MV-4-11 (cell line): ENCODE measurements at regions not wholly inside any gene's neighbourhood (a gene's known extent, or its start where the extent isn't known, plus 50 kb on each side); places are given as distances from the start of the nearest gene placed in this dataset.
"Not testable (repeated sequence)": the region's sequence is repeated elsewhere in the genome, so short reads cannot be mapped to it uniquely, and the experiment has no call there.

Experiments
- DNase-seq: peaks from one replicate; lab custom pipeline; 2025; lab: John Stamatoyannopoulos, UW

DNA sequence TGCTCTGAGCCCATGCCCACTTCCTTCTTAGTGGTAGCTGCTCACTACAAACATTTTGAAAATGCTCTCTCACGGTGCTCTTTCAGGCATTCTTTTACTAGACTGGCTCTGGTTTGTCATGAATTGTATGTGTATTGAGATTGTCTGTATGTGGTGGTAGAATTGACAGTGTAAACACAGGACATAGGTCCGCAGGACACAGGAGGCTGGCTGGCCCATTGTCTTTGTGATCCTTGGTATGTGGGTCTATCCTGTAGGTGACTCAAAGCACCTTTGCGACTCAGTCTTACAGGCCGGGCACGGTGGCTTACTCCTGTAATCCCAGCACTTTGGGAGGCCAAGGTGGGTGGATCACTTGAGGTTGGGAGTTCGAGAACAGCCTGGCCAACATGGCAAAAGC, 250.9 kb downstream of the C12orf75 start:
- DNase-seq, result no peak

DNA sequence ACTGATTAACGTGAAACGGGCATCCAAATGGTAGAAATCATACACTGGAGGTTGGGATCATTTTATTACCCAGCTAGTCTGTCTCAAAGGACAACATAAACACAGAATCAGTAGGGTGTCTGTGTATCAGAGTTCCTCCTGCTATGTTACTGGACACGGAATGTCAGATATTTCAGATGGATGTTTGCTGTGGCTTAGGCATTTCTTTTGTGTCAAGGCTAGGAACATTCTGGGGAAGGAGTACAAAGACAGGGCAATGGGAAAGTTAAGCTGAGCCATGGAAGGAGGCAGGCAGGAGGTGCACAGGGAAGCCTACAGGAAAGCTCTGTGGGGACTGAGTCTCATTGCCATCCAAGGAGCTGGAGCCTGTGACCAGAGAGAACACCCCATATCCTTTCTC, 254.6 kb downstream of the C12orf75 start:
- DNase-seq, result no peak

DNA sequence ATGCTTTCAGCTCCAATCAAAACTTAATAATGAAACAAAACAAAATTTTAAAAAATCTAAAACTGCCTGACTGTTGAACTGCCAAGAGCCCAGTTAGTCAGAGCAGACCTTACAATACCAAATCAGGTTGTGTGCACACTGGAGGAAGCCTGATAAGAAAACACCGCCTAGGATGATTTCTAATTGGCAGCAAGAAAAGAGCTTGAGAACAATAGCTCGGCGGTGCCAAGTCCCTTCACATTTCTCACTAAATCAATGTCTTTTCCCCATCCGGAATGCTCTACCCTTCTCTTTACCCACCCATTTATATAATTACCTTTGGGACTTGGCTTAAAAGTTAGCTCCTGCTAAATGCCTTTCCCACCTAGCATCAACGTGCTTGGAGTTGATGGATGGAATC, 256.7 kb downstream of the C12orf75 start:
- DNase-seq, result no peak

DNA sequence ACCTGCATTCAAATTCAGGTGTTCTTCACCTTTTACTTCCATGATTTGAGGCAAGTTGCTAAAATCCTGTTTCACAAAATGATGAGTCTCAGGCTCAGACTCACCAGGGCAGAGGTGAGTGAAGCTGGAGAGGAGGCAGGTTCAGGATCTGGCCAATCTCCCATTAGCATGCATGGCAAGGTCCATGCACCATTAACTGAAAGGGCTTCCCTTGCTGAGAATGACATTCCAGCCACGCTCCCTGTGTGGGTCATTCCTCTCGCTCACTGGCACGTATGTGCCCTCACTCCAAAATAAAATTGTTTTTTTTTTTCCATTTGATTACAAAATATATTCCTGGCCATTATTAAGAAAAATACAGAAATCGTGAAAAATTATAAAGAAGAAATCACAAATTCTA, 257.6 kb downstream of the C12orf75 start:
- no peak for DNase-seq

DNA sequence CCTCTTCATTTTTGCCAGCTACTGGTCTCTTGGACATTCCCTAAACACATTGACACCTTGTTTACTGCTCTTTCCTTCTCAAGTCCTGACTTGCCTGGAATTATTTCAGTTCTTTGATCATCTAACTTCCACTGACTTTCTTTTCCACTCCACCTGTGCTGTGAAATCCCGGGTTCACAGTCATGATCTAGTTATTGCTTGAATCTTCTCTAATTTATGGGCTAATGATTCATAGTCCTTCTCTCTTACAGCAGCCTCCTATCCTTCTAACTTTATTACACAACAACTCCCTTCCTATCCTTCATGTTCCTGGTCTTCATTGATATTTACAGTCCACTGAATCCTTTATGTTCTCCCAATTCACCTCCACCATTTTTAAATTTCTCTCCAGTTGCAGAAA, 260.1 kb downstream of the C12orf75 start:
- no peak for DNase-seq

DNA sequence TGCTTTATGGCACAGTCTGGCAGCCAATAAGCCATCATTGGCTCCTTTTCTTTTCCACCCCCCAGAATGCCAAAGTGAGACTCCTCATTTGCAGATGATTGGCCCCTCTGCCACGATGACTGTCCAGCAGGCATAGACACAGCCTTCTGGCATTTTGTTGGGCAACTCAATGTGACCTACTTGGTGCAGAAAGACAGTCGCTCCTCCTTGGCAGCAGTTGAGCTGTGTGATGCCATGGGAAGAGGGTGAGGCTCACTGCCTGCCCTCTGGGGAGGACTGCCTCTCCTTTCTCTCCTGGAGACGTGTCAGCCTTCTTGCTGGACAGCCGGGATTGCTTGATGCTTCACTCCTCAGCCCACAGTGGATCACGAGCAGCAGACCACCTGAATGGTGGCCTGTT, 264.9 kb downstream of the C12orf75 start:
- DNase-seq, result no peak

DNA sequence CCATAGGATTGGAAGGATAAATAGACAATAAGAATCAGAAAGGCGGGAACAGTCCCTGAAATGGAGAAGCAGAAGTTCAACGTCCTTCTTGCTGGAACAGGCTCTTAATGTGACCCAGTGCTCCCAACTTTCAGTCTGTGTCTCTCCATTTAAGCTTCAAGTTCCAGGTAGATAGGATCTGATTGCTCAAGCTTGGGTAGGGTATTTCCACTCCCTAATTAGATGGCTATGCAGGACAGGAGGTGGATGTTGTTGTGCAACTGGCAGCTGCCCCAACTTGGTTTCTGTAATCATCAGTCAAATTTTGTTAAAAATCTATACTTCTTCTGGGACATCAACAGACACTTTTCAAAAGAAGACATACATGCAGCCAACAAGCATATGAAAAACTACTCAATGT, 266.2 kb downstream of the C12orf75 start:
- DNase-seq, result no peak

DNA sequence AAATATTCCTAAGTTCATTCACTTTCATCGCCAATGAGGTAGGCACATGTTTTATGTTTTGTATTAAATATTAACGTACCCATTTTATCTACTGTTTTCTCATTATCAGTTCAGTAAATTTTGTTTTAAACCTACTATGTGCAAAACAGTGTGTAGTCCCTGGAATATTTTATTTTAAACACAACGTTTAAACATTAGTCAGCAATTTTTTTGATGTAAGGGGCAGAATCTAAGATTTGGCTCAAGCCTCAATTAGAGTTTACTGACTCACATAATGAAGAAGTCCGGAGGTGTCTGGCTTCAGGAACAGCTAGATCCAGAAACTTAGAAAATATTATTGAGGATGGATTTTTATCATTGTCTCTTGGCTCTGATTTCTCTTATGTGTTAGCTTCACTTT, 267.5 kb downstream of the C12orf75 start:
- no peak for DNase-seq

DNA sequence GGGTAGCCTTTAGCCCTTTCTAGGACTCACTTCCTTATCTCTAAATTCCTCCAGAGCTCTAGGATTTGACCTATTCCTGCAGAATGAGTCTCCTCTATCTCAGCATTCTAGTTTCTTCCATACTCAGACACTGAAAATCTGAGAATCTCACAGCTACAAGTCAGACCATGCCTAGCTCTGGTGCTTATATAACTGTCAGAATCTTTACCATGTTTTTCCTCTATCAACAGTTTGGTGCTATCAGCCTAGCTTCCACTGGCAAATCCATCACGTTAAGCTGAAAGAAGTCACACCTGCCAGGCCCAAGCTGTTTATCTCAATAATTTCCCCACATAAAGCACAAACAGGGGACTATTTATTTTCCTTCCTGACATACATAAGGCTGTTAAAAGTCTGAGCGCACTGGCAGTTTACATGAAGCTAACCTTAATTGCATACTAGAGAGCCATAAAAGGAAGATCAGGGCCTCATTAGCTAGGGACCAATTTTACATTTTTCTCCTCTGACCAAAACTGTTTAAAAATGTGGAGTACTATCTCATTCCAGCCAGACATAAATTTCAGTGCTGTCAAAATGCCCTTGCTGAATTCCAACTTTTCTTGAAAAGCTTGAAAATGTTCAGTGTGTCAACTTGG, 270.5 kb downstream of the C12orf75 start:
- DNase-seq, result no peak

DNA sequence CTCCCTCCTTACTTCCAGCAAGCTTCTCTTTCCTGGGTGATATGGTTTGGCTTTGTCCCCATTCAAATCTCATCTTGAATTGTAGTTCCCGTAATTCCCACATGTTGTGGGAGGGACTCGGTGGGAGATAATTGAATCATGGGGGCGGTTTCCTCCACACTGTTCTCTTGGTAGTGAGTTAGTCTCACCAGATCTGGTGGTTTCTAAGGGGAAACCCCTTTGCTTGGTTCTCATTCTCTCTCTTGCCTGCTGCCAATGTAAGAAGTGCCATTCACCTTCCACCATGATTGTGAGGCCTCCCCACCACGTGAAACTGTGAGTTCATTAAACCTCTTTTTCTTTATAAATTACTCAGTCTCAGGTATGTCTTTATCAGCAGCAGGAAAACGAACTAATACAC, 271.8 kb downstream of the C12orf75 start:
- DNase-seq, result not testable (repeated sequence)

DNA sequence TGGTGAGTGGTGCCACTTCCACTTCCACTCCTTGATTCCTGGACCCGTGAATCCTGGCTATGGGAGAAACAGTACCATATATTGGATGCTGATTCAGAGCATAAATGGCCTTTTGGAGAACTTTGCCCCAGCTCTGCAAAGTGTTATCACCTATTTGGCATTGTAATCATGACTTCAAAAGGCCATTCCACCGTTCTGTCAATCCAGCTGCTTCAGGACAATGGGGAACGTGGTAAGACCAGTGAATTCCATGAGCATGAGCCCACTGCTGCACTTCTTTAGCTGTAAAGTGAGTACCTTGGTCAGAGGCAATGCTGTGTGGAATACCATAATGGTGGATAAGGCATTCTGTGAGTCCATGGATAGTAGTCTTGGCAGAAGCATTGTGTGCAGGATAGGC, 273.8 kb downstream of the C12orf75 start:
- DNase-seq, result not testable (repeated sequence)

DNA sequence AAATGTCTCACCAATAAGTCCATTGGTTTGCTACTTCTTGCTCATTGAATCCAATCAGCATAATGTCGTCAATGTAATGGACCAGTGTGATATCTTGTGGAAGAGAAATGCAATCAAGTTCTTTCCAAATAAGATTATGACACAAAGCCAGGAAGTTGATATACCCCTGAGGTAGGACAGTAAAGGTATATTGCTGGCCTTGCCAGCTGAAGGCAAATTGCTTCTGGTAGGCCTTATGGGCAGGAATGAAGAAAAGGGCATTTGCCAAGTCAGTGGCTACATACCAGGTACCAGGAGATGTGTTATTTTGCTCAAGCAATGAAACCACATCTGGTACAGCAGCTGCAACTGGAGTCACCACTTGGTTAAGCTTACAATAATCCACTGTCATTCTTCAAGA, 276.1 kb downstream of the C12orf75 start:
- not testable (repeated sequence) for DNase-seq

DNA sequence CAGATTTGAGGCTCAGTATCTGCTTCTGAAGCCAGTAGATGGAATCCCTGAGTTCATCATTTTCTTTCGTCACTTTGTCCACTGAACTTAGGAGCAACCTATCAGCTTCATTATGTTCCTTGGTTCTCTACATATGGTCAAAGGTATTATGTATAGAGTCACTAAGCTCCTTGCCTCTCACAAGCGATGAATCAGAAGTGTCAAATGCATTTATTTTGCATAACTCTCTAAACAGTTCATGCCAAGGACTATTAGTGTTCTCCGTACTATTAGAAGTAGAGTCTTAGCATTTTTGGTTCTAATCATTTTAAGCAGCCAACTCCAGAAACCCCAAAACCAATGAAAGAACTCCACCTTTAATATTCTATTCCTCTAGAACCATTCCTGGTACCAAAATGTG, 278.5 kb downstream of the C12orf75 start:
- not testable (repeated sequence) for DNase-seq

DNA sequence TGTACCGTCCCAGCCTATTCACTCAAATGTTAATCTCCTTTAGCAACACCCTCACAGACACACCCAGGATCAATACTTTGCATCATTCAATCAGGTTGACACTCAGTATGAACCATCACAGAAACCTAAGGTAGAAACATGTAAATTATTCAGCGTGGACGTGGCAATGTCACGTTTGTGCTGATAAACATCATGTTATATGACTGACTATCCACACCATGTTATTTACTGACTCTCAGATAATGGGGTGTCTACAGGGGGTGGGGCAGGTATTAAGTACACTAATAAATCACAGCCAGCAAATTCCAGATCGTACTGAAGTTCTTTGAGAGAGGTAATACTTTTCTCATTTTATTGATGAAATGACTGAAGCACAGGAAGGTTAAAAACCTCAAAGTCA, 280.0 kb downstream of the C12orf75 start:
- DNase-seq, result no peak

DNA sequence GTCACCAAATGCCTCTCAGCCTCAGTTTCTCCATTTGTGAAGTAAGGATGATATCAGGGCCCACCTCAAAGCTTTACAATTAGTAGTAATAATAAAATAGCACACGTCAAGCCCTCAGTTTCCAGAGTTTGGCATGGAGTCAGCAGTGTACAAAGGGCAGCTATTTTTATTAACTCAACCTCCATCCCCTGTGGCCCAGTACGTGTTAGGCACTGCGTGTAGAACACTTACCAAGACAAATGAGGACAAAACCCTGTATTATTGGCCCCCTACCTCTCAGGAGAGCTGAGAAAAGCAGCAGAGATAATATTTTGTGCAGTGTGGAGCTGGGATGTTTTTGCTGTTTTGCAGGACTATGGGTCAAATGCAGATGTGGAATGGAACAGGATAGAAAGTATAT, 280.8 kb downstream of the C12orf75 start:
- DNase-seq, result no peak

DNA sequence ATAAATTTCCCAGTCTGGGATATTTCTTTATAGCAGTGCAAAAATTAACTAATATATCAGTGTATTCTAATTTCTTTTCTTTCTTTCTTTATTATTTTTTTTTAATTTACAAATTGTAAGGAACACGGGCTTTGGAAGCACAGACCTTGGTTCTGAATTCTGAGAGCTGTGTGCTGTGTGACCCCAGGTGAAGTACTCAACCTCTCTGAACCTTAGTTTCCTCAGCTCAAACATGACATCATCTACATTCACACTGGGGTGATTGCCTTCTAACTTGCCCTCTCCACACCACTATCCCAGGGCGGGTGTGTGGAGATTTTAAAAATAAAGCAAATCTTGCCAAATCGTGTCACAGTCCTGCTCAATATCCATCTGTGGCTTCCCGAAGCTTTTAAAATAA, 282.8 kb downstream of the C12orf75 start:
- no peak for DNase-seq

DNA sequence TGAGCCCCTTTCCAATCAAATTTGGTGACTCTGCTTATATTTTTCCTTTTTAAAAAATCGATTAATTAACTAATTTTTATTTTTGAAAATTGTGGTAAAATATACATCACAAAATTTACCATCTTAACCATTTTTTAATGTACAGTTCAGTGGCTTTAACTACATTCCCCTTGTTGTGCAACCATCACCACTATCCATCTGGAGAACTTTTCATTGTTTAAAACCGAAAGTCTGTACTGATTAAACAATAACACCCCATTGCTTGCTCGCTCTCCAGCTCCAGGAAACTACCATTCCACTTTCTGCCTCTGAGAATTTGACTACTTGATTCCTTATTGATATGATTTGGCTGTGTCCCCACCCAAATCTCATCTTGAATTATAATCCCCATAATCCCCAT, 283.4 kb downstream of the C12orf75 start:
- DNase-seq, result no peak

DNA sequence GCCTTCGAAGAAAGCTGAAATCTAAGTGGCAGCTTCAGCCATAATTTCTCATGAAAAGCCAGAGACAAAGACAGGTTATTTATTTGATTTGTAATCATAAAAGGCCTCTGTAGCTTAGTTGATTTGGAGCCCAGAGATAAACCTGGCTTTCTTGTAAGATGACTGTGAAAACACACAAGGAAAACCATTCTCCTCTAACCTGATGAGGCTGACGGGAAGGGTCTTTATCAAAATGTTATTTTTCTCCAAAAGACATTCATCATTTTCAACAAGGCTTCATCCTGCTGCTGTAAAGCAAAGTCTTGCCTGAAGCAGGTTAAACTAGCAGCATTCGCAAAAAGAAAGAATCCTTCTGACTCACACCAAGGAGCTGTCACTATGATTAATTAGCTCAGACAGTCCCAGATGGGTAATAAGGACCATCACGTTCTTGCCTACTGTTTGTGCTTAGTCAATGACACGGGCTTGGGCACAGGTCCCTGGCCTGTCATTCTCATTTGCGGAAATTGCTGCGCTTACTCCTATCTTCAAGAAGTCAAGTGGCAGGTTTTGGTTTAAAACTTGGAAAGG, 286.6 kb downstream of the C12orf75 start:
- no peak for DNase-seq

DNA sequence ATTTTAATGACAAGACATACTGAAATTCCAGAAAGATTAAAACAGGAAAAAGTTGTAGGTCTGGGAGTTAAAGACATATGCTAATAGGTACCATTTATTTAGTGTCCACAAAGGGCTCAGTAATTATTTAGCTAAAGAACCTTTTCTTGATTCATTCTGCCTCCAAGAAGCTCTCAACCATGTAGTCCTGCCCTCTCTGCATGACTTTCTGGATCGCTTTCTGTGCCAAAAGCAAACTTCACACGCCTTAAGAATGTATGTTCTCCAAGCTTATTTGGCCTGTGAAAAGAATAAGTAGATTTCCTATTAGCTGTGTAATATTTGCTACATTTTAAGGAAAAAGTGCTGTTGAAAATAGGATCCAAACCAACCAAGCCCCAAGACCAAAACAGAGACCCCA, 291.7 kb downstream of the C12orf75 start:
- no peak for DNase-seq

DNA sequence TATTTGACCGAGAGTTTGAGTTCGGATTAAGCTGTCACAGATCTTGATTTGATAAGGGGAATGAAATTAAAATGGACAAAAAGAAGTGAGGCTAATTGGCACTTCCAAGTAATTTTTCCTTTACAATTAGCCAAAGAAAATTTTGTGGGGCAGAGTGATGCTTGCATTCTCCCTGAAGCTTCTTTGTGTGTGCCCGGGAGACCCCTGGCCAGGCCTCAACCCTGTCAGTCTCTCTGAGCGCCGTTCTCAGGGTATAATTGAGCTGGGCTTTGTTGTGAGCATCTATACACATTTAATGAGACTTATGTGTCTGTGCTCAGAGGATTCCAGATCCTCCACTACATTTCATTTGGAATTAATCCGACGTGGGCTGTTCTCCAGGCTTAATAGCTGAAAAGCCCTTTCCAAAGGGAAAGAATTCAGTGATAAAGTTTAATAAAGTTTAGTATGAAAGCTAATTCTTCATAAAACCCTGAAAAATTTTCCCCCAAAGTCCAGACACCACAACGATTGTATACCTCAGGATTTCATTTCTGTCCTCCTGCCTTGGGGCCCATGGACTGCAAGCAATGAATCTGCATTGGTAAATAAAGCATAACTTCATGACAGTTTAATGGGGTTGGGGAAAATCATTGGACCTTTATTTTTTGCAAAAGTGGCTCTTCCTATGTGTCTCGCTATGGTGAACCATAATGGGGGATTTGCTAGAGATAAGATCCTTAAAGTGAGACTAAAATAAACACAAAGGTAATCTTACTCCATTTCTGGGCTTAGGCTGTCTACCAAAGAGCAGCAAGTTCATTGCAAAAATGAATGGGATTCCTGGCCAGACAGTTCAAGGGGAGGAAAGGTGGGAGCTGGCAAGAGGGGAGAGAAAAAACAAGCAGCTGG, 292.6 kb downstream of the C12orf75 start:
- no peak for DNase-seq

DNA sequence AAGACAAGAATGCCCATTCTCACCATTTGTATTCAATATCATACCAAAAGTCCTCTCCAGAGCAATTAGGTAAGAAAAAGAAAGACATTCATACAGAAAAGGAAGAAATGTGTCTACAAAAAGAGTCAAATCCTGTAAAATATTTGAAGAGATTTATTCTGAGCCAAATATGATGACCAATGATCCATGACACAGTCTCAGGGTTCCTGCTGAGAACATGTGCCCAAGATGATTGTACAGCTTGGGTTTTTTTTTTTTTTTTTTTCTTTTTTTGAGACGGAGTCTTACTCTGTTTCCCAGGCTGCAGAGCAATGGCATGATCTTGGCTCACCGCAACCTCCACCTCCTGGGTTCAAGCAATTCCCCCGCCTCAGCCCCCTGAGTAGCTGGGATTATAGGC, 296.2 kb downstream of the C12orf75 start:
- no peak for DNase-seq

DNA sequence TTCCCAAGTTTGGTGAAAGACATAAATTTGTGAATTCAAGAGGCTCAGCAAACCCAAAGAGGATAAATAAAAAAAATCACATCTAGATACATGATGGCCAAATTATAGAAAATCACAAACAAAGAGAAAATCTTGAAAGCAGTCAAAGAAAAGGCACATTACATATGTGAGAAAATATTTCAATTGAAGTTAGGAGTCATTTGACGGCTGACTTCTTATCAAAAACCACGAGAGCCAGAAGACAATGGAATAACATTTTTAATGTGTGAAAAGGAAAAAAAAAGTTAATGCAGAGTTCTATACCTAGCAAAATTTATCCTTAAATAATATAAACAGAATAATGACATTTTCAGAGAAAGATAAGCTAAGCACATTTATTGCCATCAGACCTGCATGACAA, 307.0 kb downstream of the C12orf75 start:
- DNase-seq, result no peak

DNA sequence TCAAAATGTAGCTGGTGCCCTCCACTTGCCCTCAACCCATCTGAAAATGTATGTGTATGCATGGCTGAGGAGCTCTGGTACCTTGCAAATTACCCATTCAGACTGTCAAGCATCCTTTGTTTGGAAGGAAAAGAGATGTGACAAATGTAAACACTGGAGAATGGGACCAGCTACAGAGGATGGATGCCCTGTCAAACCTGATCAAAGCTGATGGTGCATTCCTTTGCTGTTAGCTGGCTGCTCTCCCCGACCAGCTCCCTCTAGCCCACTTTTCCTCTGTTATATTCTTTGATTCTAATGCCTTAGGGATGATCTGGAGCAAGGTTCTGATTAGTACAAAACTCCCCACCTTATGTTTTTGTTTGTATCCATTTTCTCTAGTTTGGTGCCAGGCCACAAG, 310.3 kb downstream of the C12orf75 start:
- no peak for DNase-seq
